Embryonic facial prominence (tissue), 1 donor: ENCODE measurements at regions not wholly inside any gene's neighbourhood (a gene's known extent, or its start where the extent isn't known, plus 50 kb on each side); places are given as distances from the start of the nearest gene placed in this dataset.

ENCODE experiments used
- DNase-seq: peaks from one replicate; pipeline ENCODE4 v3.0.0-alpha.2; 2016; ENCODE audit errors: extremely low spot score

GRCh38 chr10:88108115-88108610 is 244.7 kb downstream of the PTEN start:
- DNase-seq = no peak

DNA sequence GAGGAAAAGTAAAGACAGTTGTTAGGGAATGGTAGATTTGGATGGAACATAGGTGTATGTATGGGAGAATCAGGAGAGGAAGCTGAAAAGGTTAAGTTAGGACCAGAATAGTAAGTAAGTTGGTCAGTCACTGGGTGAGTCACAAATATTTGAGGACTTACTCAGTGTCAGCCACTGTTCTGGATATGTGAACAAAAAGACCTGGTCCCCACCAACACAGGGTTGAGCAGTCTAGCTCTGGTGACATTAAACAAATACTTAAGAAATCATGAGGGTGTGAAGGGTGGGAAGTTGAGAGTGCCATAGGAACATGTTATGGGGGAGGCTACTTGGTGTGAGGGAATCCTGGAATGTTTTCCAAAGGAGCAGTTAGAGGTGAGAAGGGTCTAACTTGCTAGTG is 246.9 kb downstream of the PTEN start:
- DNase-seq = no peak

DNA sequence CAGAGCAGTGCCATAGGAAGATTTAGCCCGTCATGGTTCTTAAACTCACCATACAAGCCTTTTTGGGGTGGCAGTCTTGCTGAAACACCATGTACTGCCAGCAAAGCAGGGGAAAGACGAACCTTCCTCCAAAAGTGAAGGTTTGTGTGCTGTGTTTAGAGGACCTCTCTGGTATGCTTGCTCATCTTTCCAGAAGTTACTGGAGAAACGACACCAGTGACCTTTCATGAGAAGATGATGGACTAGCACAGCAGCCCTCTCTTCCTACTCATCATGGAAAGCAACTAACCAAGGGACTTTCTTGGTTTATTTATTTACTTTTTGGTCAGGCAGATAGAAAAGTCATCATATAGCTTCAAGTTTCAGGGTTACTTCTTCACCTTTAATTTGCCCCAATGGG is 247.4 kb downstream of the PTEN start:
- no peak for DNase-seq

DNA sequence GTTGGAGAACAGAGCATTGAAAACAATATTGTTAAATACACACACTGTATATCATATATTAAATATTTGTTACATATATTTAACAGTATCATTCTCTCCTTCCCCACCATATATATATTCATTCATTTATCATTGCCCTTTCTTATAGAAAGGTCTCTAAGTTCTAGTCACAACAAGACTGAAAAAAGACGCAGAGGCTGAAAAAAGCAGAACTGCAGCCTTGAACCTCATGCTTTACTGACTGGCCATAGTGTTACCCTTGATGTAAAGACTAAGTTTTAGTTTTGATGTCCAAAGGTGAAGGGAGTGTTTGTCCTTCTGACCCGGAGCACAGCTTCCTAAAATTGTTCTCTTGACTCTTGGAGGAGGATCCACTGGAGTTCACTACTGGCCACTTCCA is 247.9 kb downstream of the PTEN start:
- no peak for DNase-seq

DNA sequence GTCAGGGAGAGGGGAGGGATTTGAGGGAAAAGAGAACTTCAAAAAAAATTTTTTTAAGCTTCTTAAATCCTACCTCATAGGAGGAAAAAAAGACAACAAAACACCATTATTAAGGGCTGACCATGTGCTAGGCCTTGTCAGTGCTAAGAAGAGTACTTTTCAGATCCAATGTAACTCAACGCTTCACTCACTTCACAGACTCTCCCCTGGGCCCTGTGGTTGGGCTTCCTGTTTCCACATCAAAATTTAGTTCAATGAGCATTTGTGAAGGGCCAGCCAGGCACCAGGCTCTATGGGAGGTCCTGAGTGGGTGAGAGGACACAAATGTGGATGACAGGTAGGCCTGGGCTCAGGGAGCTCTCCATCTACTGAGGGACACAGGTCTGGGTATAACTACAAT is 249.8 kb downstream of the PTEN start:
- DNase-seq = no peak

- no peak for DNase-seq
These were observed 250.3 kb downstream of the PTEN start for GRCh38 chr10:88113657-88114272.

DNA sequence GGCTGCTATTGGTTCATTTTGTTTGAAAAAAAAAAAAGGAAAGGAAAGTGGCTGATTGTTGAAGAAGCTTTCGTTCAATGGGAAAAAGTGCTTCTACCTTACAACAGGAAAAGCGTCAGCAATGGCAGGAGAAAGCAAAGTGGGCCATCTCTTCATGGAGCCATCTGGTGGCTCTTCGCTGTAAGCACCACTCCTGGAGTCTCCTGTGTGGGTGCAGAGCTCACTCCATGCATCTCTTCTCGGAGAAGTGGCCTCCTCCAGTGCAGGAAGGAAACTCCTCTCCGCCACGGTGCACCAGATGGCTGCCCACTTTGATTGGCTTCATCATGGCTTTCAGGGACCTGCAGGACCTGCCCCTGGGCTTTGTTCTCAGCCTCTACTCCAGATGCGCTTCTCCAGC is 250.9 kb downstream of the PTEN start:
- no peak for DNase-seq

DNA sequence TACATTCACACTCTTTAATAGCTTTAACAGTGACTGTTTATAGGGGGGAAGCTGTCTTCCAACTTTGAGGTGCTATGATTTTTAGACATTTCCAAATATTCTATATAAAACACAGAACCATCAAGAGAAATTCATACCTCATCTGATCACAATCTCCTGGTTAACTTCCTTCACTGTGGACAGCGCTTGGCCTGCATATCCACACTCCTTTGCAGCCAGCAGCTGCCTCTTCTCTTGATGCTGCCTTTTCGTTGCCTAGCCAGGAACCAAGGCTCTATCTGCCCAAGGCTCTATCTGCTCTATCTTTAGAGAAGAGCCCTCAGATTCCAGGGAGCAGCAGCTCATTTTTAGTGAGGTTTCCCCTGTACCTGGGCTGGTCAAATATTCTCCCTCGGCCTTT is 252.0 kb downstream of the PTEN start:
- DNase-seq = no peak

DNA sequence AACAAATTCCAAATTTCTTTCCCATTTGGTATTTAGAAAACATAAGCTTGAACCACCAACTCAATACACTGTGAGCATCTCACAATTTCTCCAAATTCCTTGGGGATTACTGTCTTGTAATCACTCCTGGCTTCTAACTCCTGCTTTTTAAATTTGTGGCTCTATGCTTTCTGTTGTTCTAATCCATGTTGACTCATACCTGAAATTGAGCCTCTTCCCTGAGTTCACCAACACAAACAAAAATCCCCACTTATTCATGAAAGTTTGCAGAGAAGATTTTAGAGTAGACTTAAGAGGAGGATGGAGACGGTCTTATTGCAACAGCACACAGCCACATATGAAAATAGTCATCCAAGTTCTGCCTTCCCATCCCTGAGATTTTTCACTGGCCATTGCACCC is 252.5 kb downstream of the PTEN start:
- DNase-seq = no peak

GRCh38 chr10:88116481-88116880 is 253.1 kb downstream of the PTEN start:
- no peak for DNase-seq

DNA sequence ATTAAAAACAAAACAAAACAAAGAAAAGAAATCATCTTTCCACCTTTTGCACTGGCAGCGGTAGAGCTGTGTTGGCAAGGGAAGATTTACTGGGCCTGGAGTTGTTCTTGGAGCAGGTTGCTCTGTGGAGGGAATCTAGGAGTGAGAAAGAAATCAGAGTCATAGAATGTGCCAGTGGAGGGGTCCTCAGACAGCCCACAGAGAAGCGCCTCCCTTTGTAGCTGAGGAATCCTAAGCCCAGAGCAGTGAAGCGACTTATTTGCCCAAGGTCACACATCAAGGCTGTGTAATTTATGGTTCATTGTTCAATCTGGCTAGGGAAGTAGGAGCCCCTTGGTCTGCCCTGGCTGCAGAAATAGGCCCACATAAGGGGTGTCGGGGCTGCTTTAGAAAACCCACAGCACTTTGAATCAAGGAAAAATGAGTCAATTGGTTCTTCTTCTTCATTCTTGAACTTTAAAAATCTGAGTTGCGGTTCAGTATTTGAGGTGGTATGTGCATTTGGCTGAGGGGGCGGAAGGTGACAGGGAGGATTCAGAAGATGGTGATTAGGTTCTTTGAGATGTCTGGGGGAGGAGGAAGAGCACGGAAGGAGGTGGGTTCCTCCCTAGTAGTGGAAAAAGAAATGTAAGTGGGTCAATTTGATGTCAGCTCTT is 253.7 kb downstream of the PTEN start:
- DNase-seq = no peak

- DNase-seq = no peak
These were observed 254.6 kb downstream of the PTEN start for GRCh38 chr10:88117869-88118632.

GRCh38 chr10:88118729-88119128 is 255.3 kb downstream of the PTEN start:
- DNase-seq = no peak

- DNase-seq = no peak
These were observed 255.7 kb downstream of the PTEN start for GRCh38 chr10:88119160-88119559.

DNA sequence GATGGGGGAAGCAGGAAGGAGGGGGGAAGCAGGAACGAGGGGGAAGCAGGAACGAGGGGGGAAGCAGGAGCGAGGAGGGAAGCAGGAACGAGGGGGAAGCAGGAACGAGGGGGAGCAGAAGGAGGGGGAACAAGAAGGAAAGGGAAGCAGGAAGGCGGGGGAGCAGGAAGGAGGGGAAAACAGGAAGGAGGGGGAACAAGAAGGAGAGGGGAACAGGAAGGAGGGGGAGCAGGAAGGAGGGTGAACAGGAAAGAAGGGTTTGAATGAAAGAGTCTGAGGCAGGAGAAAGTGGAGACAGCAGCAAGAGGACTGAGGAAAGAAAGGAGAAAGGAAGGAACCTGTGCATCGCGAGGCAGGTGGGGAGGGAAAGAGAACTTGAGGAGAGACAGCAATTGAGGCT is 256.6 kb downstream of the PTEN start:
- DNase-seq = no peak

GRCh38 chr10:88120599-88121333 is 257.3 kb downstream of the PTEN start:
- DNase-seq = no peak

GRCh38 chr10:88121361-88121760 is 257.9 kb downstream of the PTEN start:
- DNase-seq = no peak

DNA sequence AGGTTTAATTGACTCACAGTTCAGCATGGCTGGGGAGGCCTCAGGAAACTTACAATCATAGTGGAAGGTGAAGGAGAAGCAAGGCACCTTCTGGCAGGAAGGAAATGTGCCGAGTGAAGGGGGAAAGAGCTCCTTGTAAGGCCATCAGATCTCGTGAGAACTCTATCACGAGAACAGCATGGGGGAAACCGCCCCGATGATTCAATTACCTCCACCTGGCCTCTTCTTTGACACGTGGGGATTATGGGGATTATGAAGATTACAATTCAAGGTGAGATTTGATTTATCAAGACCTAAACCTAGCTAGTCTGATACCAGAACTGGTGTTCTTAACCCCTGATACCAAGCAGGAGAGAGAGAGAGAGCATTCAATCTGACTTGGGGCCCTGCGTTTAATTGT is 258.7 kb downstream of the PTEN start:
- no peak for DNase-seq

DNA sequence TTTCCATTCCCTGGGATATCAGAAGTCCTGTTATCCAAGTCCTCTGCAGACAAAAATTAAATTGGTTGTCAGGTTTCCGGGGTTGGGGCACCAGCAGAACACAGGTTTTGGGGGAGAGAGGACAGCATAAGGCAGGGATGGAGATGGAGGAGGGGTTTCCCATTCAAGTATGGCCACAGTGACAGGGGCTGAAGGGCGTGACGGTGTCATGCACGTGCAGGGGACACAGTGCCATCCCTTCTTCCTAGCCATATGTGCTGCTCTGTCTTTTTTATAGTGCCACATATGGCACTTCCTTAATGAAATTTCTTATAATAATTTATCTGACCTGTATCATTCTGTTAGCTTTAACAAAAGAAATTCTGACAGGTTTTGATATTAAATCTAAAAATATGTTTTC is 259.2 kb downstream of the PTEN start:
- no peak for DNase-seq

DNA sequence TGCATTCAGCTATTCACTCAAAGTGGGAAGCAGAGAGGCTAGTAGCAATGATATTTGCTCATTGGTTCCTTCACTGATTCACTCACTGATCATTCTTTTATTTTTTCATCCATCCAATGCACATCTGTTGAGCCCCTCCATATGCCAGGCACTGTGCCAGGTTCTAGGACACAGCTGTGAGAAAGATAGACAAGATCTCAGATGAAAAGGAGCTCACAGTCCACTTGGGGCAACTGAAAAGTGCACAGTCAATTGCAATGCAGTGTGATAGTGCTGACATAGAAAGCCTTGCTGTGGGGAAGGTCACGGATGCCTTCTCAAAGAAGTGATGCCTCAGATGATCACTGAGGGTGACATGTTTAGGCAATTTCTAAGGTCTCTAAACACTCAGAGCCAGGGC is 262.3 kb downstream of the PTEN start:
- no peak for DNase-seq

DNA sequence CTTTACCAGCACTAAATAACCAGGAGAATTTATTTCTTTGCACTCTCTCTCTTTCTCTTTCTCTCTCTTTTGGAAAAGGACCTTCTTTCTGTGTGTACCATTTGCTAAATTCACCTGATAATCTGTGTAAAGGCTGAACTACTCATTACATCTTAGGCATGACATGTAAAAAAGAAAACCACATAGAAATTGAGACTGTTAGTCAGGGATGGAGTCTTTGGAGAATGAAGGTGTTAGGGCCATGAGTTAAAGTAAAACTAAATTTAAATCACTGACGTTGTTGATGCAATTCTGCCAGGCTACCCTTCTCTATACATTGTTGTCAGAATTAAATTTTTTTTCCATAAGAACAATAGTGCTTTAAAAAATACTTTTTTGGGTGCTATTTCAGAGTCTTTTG is 263.3 kb downstream of the PTEN start:
- DNase-seq = no peak

GRCh38 chr10:88127269-88127668 is 263.8 kb downstream of the PTEN start:
- DNase-seq = no peak
